NCI-H1930 (cell line): ENCODE measurements at regions not wholly inside any gene's neighbourhood (a gene's known extent, or its start where the extent isn't known, plus 50 kb on each side); places are given as distances from the start of the nearest gene placed in this dataset.

Experiments
- DNase-seq, 2 experiments: peaks; one replicate each; lab custom pipeline; 2025; lab: John Stamatoyannopoulos, UW

GRCh38 chr1:239792157-239792556 lies 299.5 kb upstream of the FMN2 start:
- DNase-seq, result no peak

- DNase-seq, result no peak
These were observed 296.4 kb upstream of the FMN2 start for GRCh38 chr1:239795304-239795703.

GRCh38 chr1:239799617-239800016 lies 292.1 kb upstream of the FMN2 start:
- DNase-seq, result no peak

- DNase-seq, result no peak
These were observed 290.8 kb upstream of the FMN2 start for GRCh38 chr1:239800861-239801260.

- DNase-seq, result no peak
These were observed 289.4 kb upstream of the FMN2 start for GRCh38 chr1:239802275-239802674.

- DNase-seq, result no peak
These were observed 287.9 kb upstream of the FMN2 start for GRCh38 chr1:239803781-239804180.

GRCh38 chr1:239804266-239804665 lies 287.4 kb upstream of the FMN2 start:
- no peak for DNase-seq

- DNase-seq, result no peak
These were observed 286.6 kb upstream of the FMN2 start for GRCh38 chr1:239805042-239805441.

- no peak for DNase-seq
These were observed 285.6 kb upstream of the FMN2 start for GRCh38 chr1:239805851-239806772.

- no peak for DNase-seq
These were observed 284.8 kb upstream of the FMN2 start for GRCh38 chr1:239806897-239807296.

- DNase-seq, result no peak
These were observed 284.3 kb upstream of the FMN2 start for GRCh38 chr1:239807361-239807760.

GRCh38 chr1:239810061-239810481 lies 281.6 kb upstream of the FMN2 start:
- no peak for DNase-seq

- DNase-seq, result no peak
These were observed 280.3 kb upstream of the FMN2 start for GRCh38 chr1:239811211-239811885.

GRCh38 chr1:239812580-239812979 lies 279.1 kb upstream of the FMN2 start:
- DNase-seq, result no peak

GRCh38 chr1:239814306-239814881 lies 277.3 kb upstream of the FMN2 start:
- DNase-seq, result no peak

GRCh38 chr1:239815074-239815473 lies 276.6 kb upstream of the FMN2 start:
- no peak for DNase-seq

- DNase-seq, result no peak
These were observed 275.5 kb upstream of the FMN2 start for GRCh38 chr1:239816081-239816782.

- no peak for DNase-seq
These were observed 274.4 kb upstream of the FMN2 start for GRCh38 chr1:239817276-239817675.

- DNase-seq, result no peak
These were observed 273.9 kb upstream of the FMN2 start for GRCh38 chr1:239817801-239818200.

- no peak for DNase-seq
These were observed 272.6 kb upstream of the FMN2 start for GRCh38 chr1:239819096-239819495.

- no peak for DNase-seq
These were observed 271.9 kb upstream of the FMN2 start for GRCh38 chr1:239819756-239820250.

- no peak for DNase-seq
These were observed 267.8 kb upstream of the FMN2 start for GRCh38 chr1:239823852-239824251.
